ENCODE measurements at regions not wholly inside any gene's neighbourhood (a gene's known extent, or its start where the extent isn't known, plus 50 kb on each side); places are given as distances from the start of the nearest gene placed in this dataset.

DNA sequence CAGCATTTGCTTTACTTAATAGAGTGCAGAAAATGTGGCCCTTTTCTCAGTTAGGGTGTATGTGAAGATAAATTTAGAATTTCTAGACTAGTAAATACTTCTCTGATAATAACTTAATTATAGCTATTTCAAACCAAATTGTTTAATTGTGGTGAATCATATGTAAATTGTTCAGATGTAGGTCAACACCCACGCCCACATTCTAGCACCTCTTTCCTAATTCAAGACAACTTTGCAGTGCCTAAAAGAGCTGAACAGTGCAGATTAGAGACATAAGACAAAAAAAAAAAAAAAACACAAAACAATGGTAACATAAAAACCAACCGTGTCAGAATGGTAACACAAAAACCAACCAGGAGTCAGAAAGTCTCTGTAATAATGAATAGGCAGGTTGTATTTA lies 758.3 kb downstream of the USP25 start:
- no peaks in the 10 kb centered on the region for H3K4me1 Mint-ChIP-seq (ENCODE audit: low read depth)
- no peak overlapping the region for H3K4me3 Mint-ChIP-seq
- H3K27me3 Mint-ChIP-seq, result no peaks in the 10 kb centered on the region
- H3K27ac Mint-ChIP-seq, result no peak overlapping the region
- H3K36me3 Mint-ChIP-seq, result no peaks in the 10 kb centered on the region
- peaks cover 7% of the 10 kb centered on the region for H3K9me3 Mint-ChIP-seq (ENCODE audit: low read depth)

DNA sequence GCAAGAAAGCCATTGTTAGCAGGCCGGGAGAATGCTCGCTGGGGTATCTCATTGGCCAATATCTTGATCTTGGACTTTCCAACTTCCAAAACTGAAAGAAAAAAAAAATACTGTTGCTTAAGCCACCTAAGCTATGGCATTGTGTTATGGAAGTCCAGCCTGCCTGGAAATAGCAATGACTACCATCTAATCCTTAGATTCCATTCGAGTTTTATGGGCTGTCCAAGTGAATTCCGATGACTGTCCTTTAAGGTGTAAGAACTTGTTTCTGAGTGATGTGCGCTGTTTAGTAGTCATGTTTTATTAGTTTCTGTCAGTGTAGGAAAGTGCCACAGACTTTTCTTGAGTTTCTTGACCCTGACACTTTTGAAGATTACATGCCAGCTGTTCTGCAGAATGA lies 762.6 kb downstream of the USP25 start:
- H3K27me3 Mint-ChIP-seq, result no peaks in the 10 kb centered on the region
- no peak overlapping the region for H3K27ac Mint-ChIP-seq
- H3K36me3 Mint-ChIP-seq, result no peaks in the 10 kb centered on the region
- no peak overlapping the region for H3K4me3 Mint-ChIP-seq
- no peaks in the 10 kb centered on the region for H3K4me1 Mint-ChIP-seq (ENCODE audit: low read depth)
- peaks cover 4% of the 10 kb centered on the region for H3K9me3 Mint-ChIP-seq (ENCODE audit: low read depth)

GRCh38 chr21:16492892-16493291 lies 763.1 kb downstream of the USP25 start:
- no peaks in the 10 kb centered on the region for H3K27me3 Mint-ChIP-seq
- no peaks in the 10 kb centered on the region for H3K4me1 Mint-ChIP-seq (ENCODE audit: low read depth)
- no peak overlapping the region for H3K27ac Mint-ChIP-seq
- no peaks in the 10 kb centered on the region for H3K36me3 Mint-ChIP-seq
- peaks cover 8% of the 10 kb centered on the region for H3K9me3 Mint-ChIP-seq (ENCODE audit: low read depth)
- no peak overlapping the region for H3K4me3 Mint-ChIP-seq

DNA sequence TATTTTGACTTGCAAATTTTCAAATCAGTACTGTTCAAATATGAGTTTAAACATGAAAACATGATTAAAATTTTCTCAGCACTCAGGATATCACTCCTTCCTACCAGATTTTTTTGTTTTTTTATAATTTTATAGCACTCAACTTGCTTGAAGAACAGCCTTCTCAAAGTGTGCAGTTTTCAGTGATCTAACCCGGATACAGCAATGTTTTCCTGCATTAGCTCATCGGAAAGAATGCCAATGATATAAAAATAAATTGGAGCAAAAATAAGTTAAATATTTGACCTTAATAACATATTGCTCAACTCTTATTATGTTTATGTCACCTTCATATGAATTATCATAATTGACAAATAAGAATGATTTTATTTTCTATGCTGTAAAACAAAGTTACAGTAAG lies 766.8 kb downstream of the USP25 start:
- no peak overlapping the region for H3K4me3 Mint-ChIP-seq

GRCh38 chr21:16500271-16500670 lies 770.5 kb downstream of the USP25 start:
- H3K9me3 Mint-ChIP-seq (ENCODE audit: low read depth), result peaks cover 6% of the 10 kb centered on the region
- no peaks in the 10 kb centered on the region for H3K27me3 Mint-ChIP-seq
- H3K36me3 Mint-ChIP-seq, result no peaks in the 10 kb centered on the region
- H3K27ac Mint-ChIP-seq, result no peak overlapping the region
- H3K4me1 Mint-ChIP-seq (ENCODE audit: low read depth), result no peaks in the 10 kb centered on the region
- H3K4me3 Mint-ChIP-seq, result no peak overlapping the region

More for the DNA sequence above, 766.8 kb downstream of the USP25 start:
- Mint-ChIP-seq H3K4me1 (ENCODE audit: low read depth) (no peaks in the 10 kb centered on the region), H3K36me3 (no peaks in the 10 kb centered on the region), H3K27me3 (no peaks in the 10 kb centered on the region), H3K9me3 (ENCODE audit: low read depth) (peaks cover 9% of the 10 kb centered on the region), H3K27ac (no peak overlapping the region)

- no peak overlapping the region for H3K4me3 Mint-ChIP-seq
- peaks cover 6% of the 10 kb centered on the region for H3K9me3 Mint-ChIP-seq (ENCODE audit: low read depth)
- H3K27me3 Mint-ChIP-seq, result no peaks in the 10 kb centered on the region
- H3K27ac Mint-ChIP-seq, result no peak overlapping the region
- no peaks in the 10 kb centered on the region for H3K4me1 Mint-ChIP-seq (ENCODE audit: low read depth)
- H3K36me3 Mint-ChIP-seq, result no peaks in the 10 kb centered on the region
These were observed 772.5 kb downstream of the USP25 start for GRCh38 chr21:16502273-16502672.

- Mint-ChIP-seq H3K4me1 (ENCODE audit: low read depth) (no peaks in the 10 kb centered on the region), H3K27ac (no peak overlapping the region), H3K9me3 (ENCODE audit: low read depth) (peaks cover 1% of the 10 kb centered on the region), H3K4me3 (no peak overlapping the region), H3K27me3 (no peaks in the 10 kb centered on the region), H3K36me3 (no peaks in the 10 kb centered on the region)
These were observed 773.1 kb downstream of the USP25 start for GRCh38 chr21:16502897-16503296.

GRCh38 chr21:16504281-16504680 lies 774.5 kb downstream of the USP25 start:
- no peak overlapping the region for H3K4me3 Mint-ChIP-seq
- no peaks in the 10 kb centered on the region for H3K27me3 Mint-ChIP-seq
- no peak overlapping the region for H3K27ac Mint-ChIP-seq
- no peaks in the 10 kb centered on the region for H3K36me3 Mint-ChIP-seq
- no peaks in the 10 kb centered on the region for H3K4me1 Mint-ChIP-seq (ENCODE audit: low read depth)
- no peaks in the 10 kb centered on the region for H3K9me3 Mint-ChIP-seq (ENCODE audit: low read depth)

DNA sequence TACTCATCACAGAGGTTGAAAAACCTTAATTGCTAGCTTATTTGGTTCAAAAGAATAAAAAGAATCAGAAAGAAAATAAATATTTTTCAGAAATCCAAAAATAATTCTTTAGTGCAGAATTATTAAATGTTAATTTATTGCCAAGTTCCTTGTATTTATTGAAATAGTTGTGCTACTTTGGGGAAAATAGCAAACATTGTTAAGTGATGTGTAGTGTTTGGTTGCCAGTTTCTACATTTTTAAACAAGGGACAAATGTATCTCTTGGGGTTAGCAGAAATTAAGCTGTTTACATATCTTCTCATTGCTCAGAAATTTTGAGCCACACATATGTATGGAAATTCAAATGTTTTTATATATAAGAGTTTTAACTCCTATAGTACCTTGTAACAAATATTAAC lies 775.0 kb downstream of the USP25 start:
- H3K4me3 Mint-ChIP-seq, result no peak overlapping the region
- no peaks in the 10 kb centered on the region for H3K36me3 Mint-ChIP-seq

DNA sequence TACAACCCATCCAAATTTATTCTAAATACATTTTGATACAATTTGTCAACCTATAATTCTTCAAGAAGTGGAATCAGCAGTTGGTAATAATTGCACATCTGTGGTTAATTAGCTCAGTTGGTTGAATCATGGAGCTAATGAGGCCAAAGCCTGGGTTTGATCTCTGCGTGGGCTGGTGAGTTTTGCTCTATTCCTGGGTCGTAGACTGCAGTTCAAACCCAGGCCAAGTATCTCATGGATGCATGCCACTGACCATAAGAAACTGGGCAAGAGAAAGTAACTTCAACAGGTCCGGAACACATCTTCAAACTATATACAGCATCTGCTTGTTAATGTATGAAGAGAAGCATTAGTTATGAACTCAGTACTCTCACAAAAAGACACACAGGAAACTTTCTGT lies 779.7 kb downstream of the USP25 start:
- H3K27ac Mint-ChIP-seq, result no peak overlapping the region
- H3K4me1 Mint-ChIP-seq (ENCODE audit: low read depth), result no peaks in the 10 kb centered on the region
- peaks cover 5% of the 10 kb centered on the region for H3K9me3 Mint-ChIP-seq (ENCODE audit: low read depth)
- no peaks in the 10 kb centered on the region for H3K27me3 Mint-ChIP-seq
- H3K4me3 Mint-ChIP-seq, result no peak overlapping the region
- H3K36me3 Mint-ChIP-seq, result no peaks in the 10 kb centered on the region

More for the DNA sequence above, 775.0 kb downstream of the USP25 start:
- peaks cover 1% of the 10 kb centered on the region for H3K9me3 Mint-ChIP-seq (ENCODE audit: low read depth)
- H3K27me3 Mint-ChIP-seq, result no peaks in the 10 kb centered on the region
- H3K27ac Mint-ChIP-seq, result no peak overlapping the region
- H3K4me1 Mint-ChIP-seq (ENCODE audit: low read depth), result no peaks in the 10 kb centered on the region

DNA sequence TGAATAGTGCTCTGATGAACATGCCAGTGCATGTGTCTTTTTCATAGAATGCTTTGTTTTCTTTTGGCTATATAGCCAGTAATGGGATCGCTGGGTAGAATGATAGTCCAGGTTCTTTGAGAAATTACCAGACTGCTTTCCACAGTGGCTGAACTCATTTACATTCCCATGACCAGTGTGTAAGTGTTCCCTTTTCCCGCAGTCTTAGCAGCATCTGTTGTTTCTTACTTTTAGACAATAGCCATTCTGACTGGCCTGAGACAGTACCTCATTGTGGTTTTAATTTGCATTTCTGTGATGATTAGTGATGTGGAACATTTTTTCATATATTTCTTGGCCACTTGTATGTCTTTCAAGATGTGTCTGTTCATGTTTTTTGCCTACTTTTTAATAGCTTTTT lies 784.5 kb downstream of the USP25 start:
- Mint-ChIP-seq H3K4me1 (ENCODE audit: low read depth) (no peaks in the 10 kb centered on the region), H3K27me3 (no peaks in the 10 kb centered on the region), H3K27ac (no peak overlapping the region), H3K36me3 (no peaks in the 10 kb centered on the region), H3K4me3 (no peak overlapping the region), H3K9me3 (ENCODE audit: low read depth) (peaks cover 9% of the 10 kb centered on the region)

- Mint-ChIP-seq H3K9me3 (ENCODE audit: low read depth) (peaks cover 4% of the 10 kb centered on the region), H3K36me3 (no peaks in the 10 kb centered on the region), H3K27ac (no peak overlapping the region), H3K27me3 (no peaks in the 10 kb centered on the region), H3K4me3 (no peak overlapping the region), H3K4me1 (ENCODE audit: low read depth) (no peaks in the 10 kb centered on the region)
These were observed 787.6 kb downstream of the USP25 start for GRCh38 chr21:16517383-16517782.

GRCh38 chr21:16519036-16519435 lies 789.3 kb downstream of the USP25 start:
- H3K4me3 Mint-ChIP-seq, result no peak overlapping the region
- no peaks in the 10 kb centered on the region for H3K27me3 Mint-ChIP-seq
- H3K36me3 Mint-ChIP-seq, result no peaks in the 10 kb centered on the region
- no peak overlapping the region for H3K27ac Mint-ChIP-seq
- H3K9me3 Mint-ChIP-seq (ENCODE audit: low read depth), result peaks cover 4% of the 10 kb centered on the region
- no peaks in the 10 kb centered on the region for H3K4me1 Mint-ChIP-seq (ENCODE audit: low read depth)

DNA sequence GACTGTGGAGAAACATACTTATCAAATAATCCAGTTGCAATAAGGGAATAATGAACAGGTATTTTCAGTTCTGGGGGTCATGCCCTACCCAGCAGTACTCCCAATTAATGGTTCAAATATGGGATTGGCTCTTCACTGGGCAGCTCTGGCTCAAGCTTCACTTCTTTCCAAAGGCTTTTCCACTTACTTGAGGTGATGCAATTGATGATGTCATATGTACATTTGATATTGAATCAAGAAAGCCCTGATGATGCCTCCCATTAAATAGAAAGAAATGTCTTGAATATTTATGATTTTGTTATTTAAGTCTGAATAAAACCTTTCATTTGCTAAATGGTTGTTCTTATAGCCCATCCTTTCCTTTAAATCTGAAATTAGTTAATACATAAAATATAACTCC lies 789.9 kb downstream of the USP25 start:
- H3K4me1 Mint-ChIP-seq (ENCODE audit: low read depth), result no peaks in the 10 kb centered on the region
- no peaks in the 10 kb centered on the region for H3K36me3 Mint-ChIP-seq
- H3K4me3 Mint-ChIP-seq, result no peak overlapping the region
- H3K27ac Mint-ChIP-seq, result no peak overlapping the region
- H3K27me3 Mint-ChIP-seq, result no peaks in the 10 kb centered on the region
- peaks cover 4% of the 10 kb centered on the region for H3K9me3 Mint-ChIP-seq (ENCODE audit: low read depth)

DNA sequence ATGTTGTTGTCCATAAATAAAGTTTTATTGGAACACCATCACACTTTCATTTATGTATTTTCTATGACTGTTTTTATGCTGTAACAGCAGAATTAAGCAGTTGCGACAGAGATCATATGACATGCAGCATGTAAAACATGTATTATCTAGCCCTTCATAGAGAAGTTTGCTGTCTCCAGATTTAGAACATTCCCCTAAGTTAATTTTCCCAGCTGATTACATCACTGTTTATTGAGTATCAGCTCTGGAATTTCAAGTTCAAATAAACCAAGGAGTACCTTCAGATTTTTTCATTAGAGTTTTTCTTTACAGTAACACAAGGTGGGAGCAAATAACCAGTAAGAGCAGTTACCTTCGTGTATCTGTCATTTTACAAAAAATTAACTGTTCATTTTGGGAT lies 792.8 kb downstream of the USP25 start:
- H3K27ac Mint-ChIP-seq, result no peak overlapping the region
- no peak overlapping the region for H3K4me3 Mint-ChIP-seq
- no peaks in the 10 kb centered on the region for H3K27me3 Mint-ChIP-seq
- no peaks in the 10 kb centered on the region for H3K4me1 Mint-ChIP-seq (ENCODE audit: low read depth)
- peaks cover 3% of the 10 kb centered on the region for H3K9me3 Mint-ChIP-seq (ENCODE audit: low read depth)
- no peaks in the 10 kb centered on the region for H3K36me3 Mint-ChIP-seq

DNA sequence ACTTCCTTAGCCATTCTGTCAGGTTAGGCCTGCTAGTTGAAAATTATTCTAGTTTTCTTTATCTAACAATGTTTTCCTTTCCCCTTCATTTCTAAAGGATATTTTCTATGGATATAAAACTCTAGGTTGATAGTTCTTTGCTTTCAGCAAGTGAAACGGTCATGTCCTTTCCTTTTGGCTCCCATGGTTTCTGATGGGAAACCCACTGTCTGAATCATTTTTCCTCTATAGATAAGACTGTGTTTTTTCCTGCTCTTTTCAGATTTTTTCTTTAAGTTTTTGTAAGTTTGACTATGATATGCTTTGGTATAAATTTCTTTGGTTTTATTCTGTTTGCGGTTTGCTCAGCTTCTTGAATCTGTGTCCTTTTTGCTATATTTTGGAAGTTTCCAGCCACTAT lies 800.9 kb downstream of the USP25 start:
- Mint-ChIP-seq H3K4me1 (ENCODE audit: low read depth) (no peaks in the 10 kb centered on the region), H3K27me3 (no peaks in the 10 kb centered on the region), H3K4me3 (no peak overlapping the region), H3K36me3 (no peaks in the 10 kb centered on the region), H3K9me3 (ENCODE audit: low read depth) (peaks cover 9% of the 10 kb centered on the region), H3K27ac (no peak overlapping the region)

DNA sequence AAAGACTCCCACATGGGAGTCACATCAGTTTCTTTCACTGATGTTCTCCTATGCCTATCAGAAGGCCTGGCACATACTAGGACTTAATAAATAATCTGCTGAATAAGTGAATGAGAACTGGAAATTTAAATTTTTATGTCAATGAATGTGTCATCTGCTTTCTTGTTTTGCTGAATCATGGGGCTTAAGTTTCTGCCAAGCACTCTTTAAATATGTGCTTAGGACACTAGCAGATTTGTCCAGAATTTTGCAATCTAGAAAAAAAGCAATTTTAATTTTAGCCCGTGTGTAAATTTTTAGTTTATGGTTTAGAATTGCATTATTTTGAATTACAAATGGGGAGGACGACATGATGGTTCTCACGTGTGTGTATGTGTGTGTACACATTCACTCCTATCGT lies 803.1 kb downstream of the USP25 start:
- Mint-ChIP-seq H3K36me3 (no peaks in the 10 kb centered on the region), H3K4me1 (ENCODE audit: low read depth) (no peaks in the 10 kb centered on the region), H3K4me3 (no peak overlapping the region), H3K9me3 (ENCODE audit: low read depth) (peaks cover 9% of the 10 kb centered on the region), H3K27me3 (no peaks in the 10 kb centered on the region), H3K27ac (no peak overlapping the region)

Data from activated naive CD8-positive, alpha-beta T cell (primary cell).